ENCODE measurements at regions not wholly inside any gene's neighbourhood (a gene's known extent, or its start where the extent isn't known, plus 50 kb on each side); places are given as distances from the start of the nearest gene placed in this dataset.

DNA sequence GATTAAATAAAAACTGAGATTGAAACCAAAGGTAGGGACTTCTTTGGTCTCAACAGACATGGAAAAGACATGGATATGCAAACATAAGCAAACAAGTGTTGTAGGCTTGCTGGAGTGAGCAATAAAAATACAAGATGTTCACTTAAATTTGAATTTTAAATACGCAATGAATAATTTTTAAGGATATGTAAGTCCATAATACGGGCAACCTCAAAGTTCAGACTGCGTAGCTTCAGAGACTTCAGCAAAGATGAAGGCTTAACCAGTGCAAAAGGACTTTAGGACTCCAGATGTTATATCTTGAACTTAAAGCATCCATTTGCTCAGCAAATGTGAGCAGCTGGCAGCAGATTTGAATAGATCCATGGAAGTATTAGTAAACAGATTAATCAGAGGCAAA lies 549.3 kb downstream of the ARAP2 start:
- H3K4me3 ChIP-seq (ENCODE audit: low read length in 3 of 3): no peak overlapping the region
- no peaks in the 10 kb centered on the region for H3K4me1 ChIP-seq (ENCODE audit: control insufficient read depth in 2 of 3, insufficient read depth in 2 of 3, low read depth in 1 of 3, low read length in 3 of 3)
- H3K9me3 ChIP-seq (ENCODE audit: control insufficient read depth in 2 of 3, insufficient read depth in 1 of 3, low read length in 3 of 3): no peaks in the 10 kb centered on the region
- FAIRE-seq: no peak
- TF ChIP-seq CTCF (IDR thresholded peaks at IDR 0.05; ENCODE audit: borderline replicate concordance, extremely low read depth, insufficient read depth): no peak
- no peak overlapping the region for H3K9ac ChIP-seq (ENCODE audit: low read length in 3 of 3)
- intact Hi-C loops (cut with DNase I): no loop called here
- H3K27ac ChIP-seq (ENCODE audit: low read depth in 2 of 2, low read length in 2 of 2): no peak overlapping the region
- no peaks in the 10 kb centered on the region for H3K36me3 ChIP-seq (ENCODE audit: control insufficient read depth in 2 of 3, insufficient read depth in 3 of 3, low read length in 3 of 3)
- H3K27me3 ChIP-seq (ENCODE audit: control insufficient read depth, insufficient read depth, low read length): no peaks in the 10 kb centered on the region
- no peak for DNase-seq

GRCh38 chr4:35695421-35695820 lies 548.9 kb downstream of the ARAP2 start:
- Histone ChIP-seq H3K4me1 (ENCODE audit: control insufficient read depth in 2 of 3, insufficient read depth in 2 of 3, low read depth in 1 of 3, low read length in 3 of 3) (no peaks in the 10 kb centered on the region), H3K9ac (ENCODE audit: low read length in 3 of 3) (no peak overlapping the region), H3K27me3 (ENCODE audit: control insufficient read depth, insufficient read depth, low read length) (no peaks in the 10 kb centered on the region), H3K9me3 (ENCODE audit: control insufficient read depth in 2 of 3, insufficient read depth in 1 of 3, low read length in 3 of 3) (no peaks in the 10 kb centered on the region), H3K27ac (ENCODE audit: low read depth in 2 of 2, low read length in 2 of 2) (no peak overlapping the region), H3K36me3 (ENCODE audit: control insufficient read depth in 2 of 3, insufficient read depth in 3 of 3, low read length in 3 of 3) (no peaks in the 10 kb centered on the region), H3K4me3 (ENCODE audit: low read length in 3 of 3) (no peak overlapping the region)
- DNase-seq (no peak), FAIRE-seq (no peak)
- TF ChIP-seq CTCF (IDR thresholded peaks at IDR 0.05; ENCODE audit: borderline replicate concordance, extremely low read depth, insufficient read depth): no peak
- intact Hi-C loops (cut with DNase I): no loop called here

- H3K4me1 ChIP-seq (ENCODE audit: control insufficient read depth in 2 of 3, insufficient read depth in 2 of 3, low read depth in 1 of 3, low read length in 3 of 3): no peaks in the 10 kb centered on the region
- FAIRE-seq (no peak), DNase-seq (no peak)
- intact Hi-C loops (cut with DNase I): no loop called here
- H3K9ac ChIP-seq (ENCODE audit: low read length in 3 of 3): no peak overlapping the region
- H3K27me3 ChIP-seq (ENCODE audit: control insufficient read depth, insufficient read depth, low read length): no peaks in the 10 kb centered on the region
- no peak for TF ChIP-seq CTCF (IDR thresholded peaks at IDR 0.05; ENCODE audit: borderline replicate concordance, extremely low read depth, insufficient read depth)
- H3K4me3 ChIP-seq (ENCODE audit: low read length in 3 of 3): no peak overlapping the region
- H3K9me3 ChIP-seq (ENCODE audit: control insufficient read depth in 2 of 3, insufficient read depth in 1 of 3, low read length in 3 of 3): no peaks in the 10 kb centered on the region
- H3K27ac ChIP-seq (ENCODE audit: low read depth in 2 of 2, low read length in 2 of 2): no peak overlapping the region
- no peaks in the 10 kb centered on the region for H3K36me3 ChIP-seq (ENCODE audit: control insufficient read depth in 2 of 3, insufficient read depth in 3 of 3, low read length in 3 of 3)
Measured at GRCh38 chr4:35697210-35697736, 547.0 kb downstream of the ARAP2 start.

GRCh38 chr4:35700663-35701062 lies 543.7 kb downstream of the ARAP2 start:
- no peak overlapping the region for H3K9ac ChIP-seq (ENCODE audit: low read length in 3 of 3)
- H3K9me3 ChIP-seq (ENCODE audit: control insufficient read depth in 2 of 3, insufficient read depth in 1 of 3, low read length in 3 of 3): no peaks in the 10 kb centered on the region
- no peak for DNase-seq
- intact Hi-C loops (cut with DNase I): no loop called here
- H3K36me3 ChIP-seq (ENCODE audit: control insufficient read depth in 2 of 3, insufficient read depth in 3 of 3, low read length in 3 of 3): no peaks in the 10 kb centered on the region
- no peak for FAIRE-seq
- H3K4me3 ChIP-seq (ENCODE audit: low read length in 3 of 3): no peak overlapping the region
- H3K27ac ChIP-seq (ENCODE audit: low read depth in 2 of 2, low read length in 2 of 2): no peak overlapping the region
- no peaks in the 10 kb centered on the region for H3K27me3 ChIP-seq (ENCODE audit: control insufficient read depth, insufficient read depth, low read length)
- H3K4me1 ChIP-seq (ENCODE audit: control insufficient read depth in 2 of 3, insufficient read depth in 2 of 3, low read depth in 1 of 3, low read length in 3 of 3): no peaks in the 10 kb centered on the region
- no peak for TF ChIP-seq CTCF (IDR thresholded peaks at IDR 0.05; ENCODE audit: borderline replicate concordance, extremely low read depth, insufficient read depth)

All from kidney (tissue), 13 donors.